ENCODE measurements at regions not wholly inside any gene's neighbourhood (a gene's known extent, or its start where the extent isn't known, plus 50 kb on each side); places are given as distances from the start of the nearest gene placed in this dataset.

- no peak overlapping the region for H3K27ac ChIP-seq
- no peaks in the 10 kb centered on the region for H3K4me1 ChIP-seq
- H3K36me3 ChIP-seq: no peaks in the 10 kb centered on the region
- DNase-seq (ENCODE audit: extremely low spot score in 2 of 2): no peak
- no peaks in the 10 kb centered on the region for H3K9me3 ChIP-seq
- intact Hi-C loops (cut with DNase I): no loop called here
- TF ChIP-seq POLR2A (IDR thresholded peaks at IDR 0.05) (no peak), CTCF (IDR thresholded peaks at IDR 0.05) (no peak), POLR2AphosphoS5 (IDR thresholded peaks at IDR 0.05; ENCODE audit: insufficient read depth in 1 of 2, low read depth in 1 of 2) (no peak)
- H3K4me3 ChIP-seq: no peak overlapping the region
- no peaks in the 10 kb centered on the region for H3K27me3 ChIP-seq
Observed at GRCh38 chr15:69830876-69831275, 266.8 kb downstream of the TLE3 start.

GRCh38 chr15:69834267-69834666, 263.4 kb downstream of the TLE3 start:
- intact Hi-C loops (cut with DNase I): no loop called here
- H3K4me3 ChIP-seq: no peak overlapping the region
- no peak for TF ChIP-seq POLR2AphosphoS5 (IDR thresholded peaks at IDR 0.05; ENCODE audit: insufficient read depth in 1 of 2, low read depth in 1 of 2)
- TF ChIP-seq CTCF (IDR thresholded peaks at IDR 0.05): no peak
- no peak for DNase-seq (ENCODE audit: extremely low spot score in 2 of 2)
- H3K27ac ChIP-seq: no peak overlapping the region
- H3K9me3 ChIP-seq: no peaks in the 10 kb centered on the region
- H3K4me1 ChIP-seq: no peaks in the 10 kb centered on the region
- H3K27me3 ChIP-seq: no peaks in the 10 kb centered on the region
- no peaks in the 10 kb centered on the region for H3K36me3 ChIP-seq

- no peak overlapping the region for H3K4me3 ChIP-seq
- TF ChIP-seq POLR2AphosphoS5 (IDR thresholded peaks at IDR 0.05; ENCODE audit: insufficient read depth in 1 of 2, low read depth in 1 of 2) (no peak), POLR2A (IDR thresholded peaks at IDR 0.05) (no peak), CTCF (IDR thresholded peaks at IDR 0.05) (no peak)
Observed at GRCh38 chr15:69834761-69835160, 263.0 kb downstream of the TLE3 start.

GRCh38 chr15:69836048-69836447, 261.7 kb downstream of the TLE3 start:
- no peak for DNase-seq (ENCODE audit: extremely low spot score in 2 of 2)
- H3K27me3 ChIP-seq: no peaks in the 10 kb centered on the region
- no peak overlapping the region for H3K4me3 ChIP-seq
- TF ChIP-seq CTCF (IDR thresholded peaks at IDR 0.05) (no peak), POLR2A (IDR thresholded peaks at IDR 0.05) (no peak), POLR2AphosphoS5 (IDR thresholded peaks at IDR 0.05; ENCODE audit: insufficient read depth in 1 of 2, low read depth in 1 of 2) (no peak)
- H3K27ac ChIP-seq: no peak overlapping the region
- no peaks in the 10 kb centered on the region for H3K9me3 ChIP-seq
- intact Hi-C loops (cut with DNase I): no loop called here
- H3K4me1 ChIP-seq: no peaks in the 10 kb centered on the region
- H3K36me3 ChIP-seq: no peaks in the 10 kb centered on the region

More at GRCh38 chr15:69834761-69835160, 263.0 kb downstream of the TLE3 start:
- H3K27ac ChIP-seq: no peak overlapping the region
- intact Hi-C loops (cut with DNase I): no loop called here
- no peaks in the 10 kb centered on the region for H3K9me3 ChIP-seq
- no peaks in the 10 kb centered on the region for H3K4me1 ChIP-seq
- no peaks in the 10 kb centered on the region for H3K36me3 ChIP-seq
- no peak for DNase-seq (ENCODE audit: extremely low spot score in 2 of 2)
- H3K27me3 ChIP-seq: no peaks in the 10 kb centered on the region

GRCh38 chr15:69836526-69837230, 261.0 kb downstream of the TLE3 start:
- no peaks in the 10 kb centered on the region for H3K36me3 ChIP-seq
- no peak for DNase-seq (ENCODE audit: extremely low spot score in 2 of 2)
- H3K9me3 ChIP-seq: no peaks in the 10 kb centered on the region
- no peaks in the 10 kb centered on the region for H3K27me3 ChIP-seq
- TF ChIP-seq POLR2A (IDR thresholded peaks at IDR 0.05) (no peak), CTCF (IDR thresholded peaks at IDR 0.05) (no peak), POLR2AphosphoS5 (IDR thresholded peaks at IDR 0.05; ENCODE audit: insufficient read depth in 1 of 2, low read depth in 1 of 2) (no peak)
- H3K4me3 ChIP-seq: no peak overlapping the region
- intact Hi-C loops (cut with DNase I): no loop called here
- no peak overlapping the region for H3K27ac ChIP-seq
- peaks cover 6% of the 10 kb centered on the region for H3K4me1 ChIP-seq

Data from vagina (tissue), 2 donors.